HCEC 1CT (cell line): ENCODE measurements at regions not wholly inside any gene's neighbourhood (a gene's known extent, or its start where the extent isn't known, plus 50 kb on each side); places are given as distances from the start of the nearest gene placed in this dataset.

Experiments
- DNase-seq: peaks from one replicate; pipeline ENCODE4 v3.0.0-alpha.2; 2017

- no peak for DNase-seq
Measured at GRCh38 chrX:147699061-147699460, 212.7 kb upstream of the FMR1 start.

GRCh38 chrX:147710301-147710700 is 201.4 kb upstream of the FMR1 start:
- no peak for DNase-seq

- no peak for DNase-seq
Measured at GRCh38 chrX:147733369-147733768, 178.3 kb upstream of the FMR1 start.

- no peak for DNase-seq
Measured at GRCh38 chrX:147735364-147735763, 176.4 kb upstream of the FMR1 start.

- no peak for DNase-seq
Measured at GRCh38 chrX:147736045-147736444, 175.7 kb upstream of the FMR1 start.

GRCh38 chrX:147737690-147738089 is 174.0 kb upstream of the FMR1 start:
- no peak for DNase-seq

GRCh38 chrX:147738265-147738664 is 173.5 kb upstream of the FMR1 start:
- DNase-seq: no peak

- no peak for DNase-seq
Measured at GRCh38 chrX:147739196-147739595, 172.5 kb upstream of the FMR1 start.

GRCh38 chrX:147741776-147742175 is 169.9 kb upstream of the FMR1 start:
- DNase-seq: no peak

GRCh38 chrX:147749308-147749707 is 162.4 kb upstream of the FMR1 start:
- no peak for DNase-seq

GRCh38 chrX:147757750-147758149 is 154.0 kb upstream of the FMR1 start:
- DNase-seq: no peak

GRCh38 chrX:147763131-147763530 is 148.6 kb upstream of the FMR1 start:
- no peak for DNase-seq

GRCh38 chrX:147764868-147765267 is 146.9 kb upstream of the FMR1 start:
- DNase-seq: no peak

- DNase-seq: no peak
Measured at GRCh38 chrX:147770858-147771257, 140.9 kb upstream of the FMR1 start.

GRCh38 chrX:147776988-147777387 is 134.7 kb upstream of the FMR1 start:
- no peak for DNase-seq

- no peak for DNase-seq
Measured at GRCh38 chrX:147779173-147779572, 132.5 kb upstream of the FMR1 start.

- no peak for DNase-seq
Measured at GRCh38 chrX:147781844-147782243, 129.9 kb upstream of the FMR1 start.

GRCh38 chrX:147788641-147789350 is 122.9 kb upstream of the FMR1 start:
- no peak for DNase-seq

GRCh38 chrX:147800663-147801062 is 111.1 kb upstream of the FMR1 start:
- no peak for DNase-seq

GRCh38 chrX:147803948-147804347 is 107.8 kb upstream of the FMR1 start:
- DNase-seq: no peak

GRCh38 chrX:147811803-147812202 is 99.9 kb upstream of the FMR1 start:
- no peak for DNase-seq

- no peak for DNase-seq
Measured at GRCh38 chrX:147827070-147827469, 84.6 kb upstream of the FMR1 start.

- no peak for DNase-seq
Measured at GRCh38 chrX:147828719-147829118, 83.0 kb upstream of the FMR1 start.

- DNase-seq: no peak
Measured at GRCh38 chrX:147832707-147833348, 78.9 kb upstream of the FMR1 start.
